Mucosa of gallbladder (tissue), 1 donor: ENCODE measurements at regions not wholly inside any gene's neighbourhood (a gene's known extent, or its start where the extent isn't known, plus 50 kb on each side); places are given as distances from the start of the nearest gene placed in this dataset.

Source experiments
- DNase-seq: peaks from one replicate; pipeline ENCODE4 v3.0.0-alpha.2; 2020; ENCODE audit warnings: low spot score
- donor health status: DM: no; HTN: no; CAD: no.

DNA sequence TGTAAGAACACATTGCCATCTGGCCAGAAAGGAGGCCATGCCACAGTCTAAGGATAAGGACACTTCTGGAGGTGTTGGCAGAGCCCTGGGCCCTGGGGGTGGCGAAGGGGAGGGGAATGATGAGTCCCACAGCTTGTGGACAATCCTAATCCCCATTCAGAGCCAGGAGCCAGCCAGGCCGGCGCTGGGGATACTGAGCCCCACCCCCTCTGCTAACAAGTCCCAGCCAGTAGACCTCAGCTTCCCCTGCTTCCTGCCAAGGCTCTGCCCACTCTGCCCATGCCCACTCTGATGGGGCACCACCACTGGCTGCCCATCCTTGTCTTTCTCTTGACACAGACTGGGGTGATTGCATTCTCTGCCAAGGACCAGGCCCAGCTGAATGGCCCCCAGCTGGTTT is 71.9 kb downstream of the NAV1 start:
- DNase-seq = no peak

DNA sequence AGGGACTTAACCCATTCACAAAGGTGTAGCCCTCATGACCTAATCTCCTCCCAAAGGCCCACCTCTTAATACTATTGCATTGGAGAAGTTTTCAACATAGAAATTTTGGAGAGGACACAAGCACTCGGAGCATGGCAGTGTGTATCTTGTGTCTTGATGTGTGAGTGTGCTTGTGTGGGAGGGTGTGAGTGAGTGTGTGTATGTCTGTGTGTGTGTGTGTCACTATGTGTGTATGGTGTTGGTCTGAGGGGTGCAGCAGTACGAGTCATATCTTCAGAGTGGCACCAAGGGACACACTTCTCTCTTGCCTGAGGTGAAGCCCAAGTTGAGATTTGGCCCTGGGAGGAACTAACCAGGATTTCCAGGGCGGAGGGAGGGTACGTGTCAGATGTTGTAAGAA is 73.7 kb downstream of the NAV1 start:
- DNase-seq = no peak

DNA sequence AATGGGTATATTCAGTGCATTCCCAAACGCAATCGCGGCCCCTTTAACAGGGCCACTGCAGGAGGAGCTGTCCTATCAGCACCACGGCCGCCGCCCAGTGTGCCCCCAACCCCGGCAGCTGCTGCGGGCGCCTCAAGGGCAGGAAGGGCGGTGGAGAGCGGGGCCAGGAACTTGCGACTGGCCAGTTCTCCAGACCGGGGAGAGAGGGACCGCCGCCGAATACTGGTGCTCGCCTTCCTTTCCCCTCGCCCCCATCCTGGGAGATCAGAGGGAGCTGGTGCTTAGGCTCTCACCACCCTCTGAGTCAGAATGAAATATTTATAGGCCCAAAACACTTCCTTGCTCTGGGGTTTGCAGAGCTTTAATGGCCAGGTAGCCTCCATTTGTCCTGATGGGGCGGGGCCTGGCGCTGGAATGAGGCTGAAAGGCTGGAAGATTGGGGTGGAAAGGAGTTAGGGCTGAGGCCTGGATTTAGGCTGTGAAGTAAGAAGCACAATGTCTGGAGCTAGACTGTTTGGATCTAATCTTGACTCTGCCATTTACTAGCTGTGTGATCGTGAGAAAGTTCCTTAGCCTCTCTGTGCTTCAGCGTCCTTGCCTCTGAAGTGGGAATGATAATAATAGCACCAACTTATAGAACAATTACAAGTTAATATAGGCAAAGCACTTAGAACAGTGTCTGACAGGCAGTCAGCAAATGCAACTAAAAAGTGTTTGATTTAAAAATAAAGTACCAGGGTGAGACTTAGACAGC is 75.5 kb downstream of the NAV1 start:
- peak; percentile 26 for DNase-seq

DNA sequence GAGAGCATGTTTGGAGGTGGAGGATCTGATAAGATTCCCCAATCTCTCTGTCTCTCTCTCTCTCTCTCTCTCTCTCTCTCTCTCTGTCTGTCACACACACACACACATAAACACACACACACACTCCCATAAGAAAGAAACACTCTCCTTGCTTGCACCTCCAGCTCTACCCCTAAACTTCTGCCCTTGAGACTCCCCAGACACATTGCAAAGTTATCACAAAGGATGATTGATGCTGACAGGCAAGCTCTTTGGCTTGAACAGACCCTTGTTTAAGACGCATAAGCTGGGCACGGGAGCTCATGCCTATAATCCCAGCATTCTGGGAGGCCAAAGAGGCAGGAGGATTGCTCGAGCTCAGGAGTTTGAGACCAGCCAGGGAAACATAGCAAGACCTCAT is 78.2 kb downstream of the NAV1 start:
- DNase-seq = no peak

DNA sequence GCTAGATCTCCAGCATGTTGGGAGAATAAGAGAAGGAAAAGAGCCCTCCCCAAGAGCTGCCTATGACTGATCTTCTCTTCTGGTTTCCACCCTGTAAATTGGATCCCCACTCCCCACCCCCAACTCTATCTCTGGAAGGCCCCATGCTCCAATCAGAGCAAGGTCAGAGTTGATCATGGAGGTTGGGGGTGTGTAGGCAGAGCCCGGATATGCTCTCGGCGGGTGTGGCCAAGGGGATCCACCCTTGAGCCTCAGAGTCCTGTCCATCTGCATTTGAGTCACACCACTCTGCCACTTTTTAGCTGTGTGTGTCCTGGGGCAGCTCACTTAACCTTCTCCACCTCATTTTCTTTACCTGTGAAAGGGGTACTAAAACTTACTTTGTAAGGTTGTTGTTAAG is 79.5 kb downstream of the NAV1 start:
- DNase-seq = no peak

DNA sequence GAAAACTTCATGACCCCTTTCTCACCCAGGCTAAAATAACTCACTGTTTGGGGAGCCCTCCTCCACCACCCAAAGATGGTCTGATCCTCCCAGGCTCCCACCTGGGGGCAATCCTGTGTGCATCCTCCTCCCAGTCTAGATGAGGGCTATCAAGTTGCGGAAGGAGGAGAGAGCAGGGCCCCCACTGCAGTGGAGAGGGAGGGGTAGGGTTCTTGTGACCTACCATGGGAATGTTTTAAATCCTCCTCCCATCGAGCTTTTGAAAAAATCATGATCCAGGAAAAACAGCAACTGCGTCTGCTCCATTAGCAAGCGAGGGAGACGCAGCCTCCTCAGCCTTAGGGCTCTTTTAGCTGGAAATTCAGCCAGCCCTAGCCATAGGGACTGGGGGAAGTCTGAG is 80.0 kb downstream of the NAV1 start:
- no peak for DNase-seq

DNA sequence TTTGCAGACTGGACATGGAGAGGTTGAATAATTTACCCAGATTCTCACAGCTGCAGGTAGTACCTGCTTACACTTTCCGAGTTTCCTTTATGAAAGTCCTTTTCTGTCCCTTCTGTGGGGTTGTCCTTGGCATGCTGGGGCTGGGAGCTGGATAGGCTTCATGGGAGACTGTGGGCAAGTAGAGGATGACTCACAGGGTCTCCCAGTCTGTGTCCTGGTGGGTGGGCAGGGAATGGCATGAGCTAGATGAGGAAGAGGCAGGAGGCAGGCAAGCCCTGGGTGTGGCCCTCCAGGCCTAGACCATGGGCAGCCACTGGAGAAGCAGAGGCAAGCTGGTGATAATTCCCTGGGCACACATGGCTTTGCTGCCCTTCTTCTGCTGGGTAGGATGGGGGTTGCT is 80.6 kb downstream of the NAV1 start:
- DNase-seq = no peak

DNA sequence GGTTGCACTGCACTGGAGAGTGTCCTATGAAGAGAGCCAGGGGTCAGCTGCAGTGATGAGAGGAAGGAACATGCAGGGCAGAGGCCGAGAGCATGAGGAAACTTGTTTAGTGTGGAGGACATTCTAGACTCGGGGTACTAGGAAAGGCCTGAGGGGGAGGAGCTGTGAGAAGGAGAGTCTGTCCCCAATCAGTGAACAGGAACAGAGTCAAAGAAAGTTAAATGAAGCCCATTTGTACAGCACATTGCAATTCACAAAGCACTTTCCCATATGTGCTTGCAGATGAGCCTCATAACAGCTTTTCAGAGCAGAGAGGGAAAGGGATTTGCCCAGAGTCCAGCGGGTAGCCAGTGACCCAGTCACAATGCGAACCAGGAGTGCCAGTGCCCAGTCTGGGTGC is 83.4 kb downstream of the NAV1 start:
- DNase-seq = no peak

DNA sequence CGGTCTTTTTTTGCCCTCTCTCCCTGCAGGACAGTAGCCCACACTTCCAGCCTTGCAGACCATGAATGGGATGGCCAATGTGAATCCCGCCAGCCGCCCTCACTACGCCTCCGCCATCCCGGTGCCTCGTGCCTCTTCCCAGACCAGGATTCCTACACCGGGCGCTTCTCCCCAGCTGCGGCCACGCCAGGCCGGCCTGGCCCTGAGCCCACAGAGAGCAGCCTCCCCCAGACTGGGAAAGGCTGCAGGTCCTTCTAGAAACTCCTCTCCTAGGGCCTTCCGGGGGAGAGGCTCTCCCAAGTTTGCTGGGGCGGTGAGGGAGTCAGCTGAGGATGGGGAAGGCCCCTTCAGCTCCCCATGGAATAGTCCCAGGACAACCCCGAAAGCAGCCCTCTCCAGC is 83.9 kb downstream of the NAV1 start:
- DNase-seq = no peak

DNA sequence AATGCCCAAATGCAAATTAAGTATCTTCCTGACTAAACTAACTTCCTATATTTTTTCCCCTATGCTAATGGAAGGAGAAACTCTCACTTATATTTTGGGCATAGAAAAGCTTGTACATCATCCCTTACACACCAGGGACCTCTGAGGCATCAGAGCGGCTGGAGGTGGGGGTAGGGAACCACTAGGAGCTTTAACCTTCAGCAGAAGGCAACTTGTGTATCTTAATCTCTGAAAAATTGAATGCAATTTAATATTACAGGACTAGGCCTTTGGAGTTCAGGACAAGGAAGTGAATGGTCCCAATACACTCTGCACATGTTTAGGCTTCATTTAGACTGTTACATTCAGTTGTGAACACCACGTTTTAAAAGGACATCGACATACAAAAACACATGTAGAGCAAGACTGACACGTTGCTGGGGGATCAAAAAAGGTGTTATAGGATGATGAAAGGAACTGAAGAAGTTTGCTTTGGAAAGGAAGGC is 85.9 kb downstream of the NAV1 start:
- DNase-seq = no peak

DNA sequence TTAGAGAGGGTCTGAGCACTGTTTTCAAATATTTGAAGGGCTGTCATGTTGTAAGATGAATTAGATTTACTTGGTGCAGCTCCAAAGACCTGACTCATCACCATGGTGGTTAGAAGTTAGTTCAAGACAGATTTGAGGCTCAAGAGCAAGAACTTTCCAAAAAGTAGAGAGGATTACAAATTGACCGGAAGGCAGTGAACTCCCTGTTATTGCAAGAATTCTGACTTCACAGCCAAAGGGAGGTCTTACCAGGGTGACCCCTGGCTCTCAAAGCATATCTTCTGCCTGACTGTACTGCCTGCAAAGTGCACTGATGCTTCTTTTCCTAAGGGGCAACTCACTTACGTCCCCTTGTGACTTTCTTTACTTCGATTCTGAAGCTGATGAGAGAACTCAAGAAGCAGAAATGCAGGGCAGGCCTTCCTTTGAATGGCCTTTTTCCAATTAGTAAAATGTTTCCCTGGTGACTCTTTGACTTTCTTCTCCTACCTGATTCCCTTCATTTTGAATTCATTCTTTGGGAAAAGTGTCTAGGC is 86.4 kb downstream of the NAV1 start:
- DNase-seq = no peak

DNA sequence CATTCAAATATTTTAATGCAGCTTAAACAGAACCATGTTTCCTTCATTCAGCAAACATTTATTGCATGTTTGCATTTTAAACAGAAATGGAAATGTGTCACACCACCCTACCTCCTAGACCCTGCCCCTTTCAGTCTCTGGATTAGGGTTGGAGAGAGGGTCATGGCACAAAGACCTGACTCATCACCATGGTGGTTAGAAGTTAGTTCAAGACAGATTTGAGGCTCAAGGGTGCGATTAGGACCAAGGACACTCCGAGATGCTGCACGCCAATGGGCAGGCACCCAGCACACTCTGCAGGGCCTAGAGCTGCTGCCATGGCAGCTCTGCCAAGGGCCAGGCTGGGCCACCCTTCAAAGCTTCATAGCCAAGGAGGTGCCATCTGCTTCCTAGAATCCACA is 86.9 kb downstream of the NAV1 start:
- no peak for DNase-seq

DNA sequence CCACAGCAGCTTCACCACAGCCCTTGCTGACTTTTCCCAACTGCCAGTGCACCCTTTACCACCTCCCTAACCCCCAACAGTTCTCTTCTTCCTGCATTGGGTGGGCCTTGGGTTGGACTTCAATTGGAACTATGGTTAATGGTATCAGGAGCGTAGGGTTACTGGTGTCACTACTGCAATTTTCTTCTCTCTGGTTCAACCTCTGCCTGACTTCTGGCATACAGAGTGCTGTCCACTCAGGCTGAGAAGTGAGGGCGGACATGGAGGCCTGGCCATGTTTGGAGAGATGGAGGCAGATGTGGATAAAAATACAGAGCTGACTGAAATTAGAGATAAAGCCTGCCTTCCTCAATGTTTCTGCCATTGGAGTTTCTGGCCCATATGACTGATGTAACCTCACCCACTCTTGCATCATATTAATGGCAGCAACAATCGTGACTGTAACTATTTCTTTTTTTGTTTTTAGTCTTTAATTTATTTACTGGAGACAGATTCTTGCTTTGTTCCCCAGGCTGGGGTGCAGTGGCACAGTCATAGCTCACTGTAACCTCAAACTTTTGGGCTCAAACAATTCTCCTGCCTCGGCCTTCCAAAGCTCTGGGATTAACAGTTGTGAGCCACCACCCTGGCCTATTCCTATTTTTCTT is 87.8 kb downstream of the NAV1 start:
- no peak for DNase-seq

DNA sequence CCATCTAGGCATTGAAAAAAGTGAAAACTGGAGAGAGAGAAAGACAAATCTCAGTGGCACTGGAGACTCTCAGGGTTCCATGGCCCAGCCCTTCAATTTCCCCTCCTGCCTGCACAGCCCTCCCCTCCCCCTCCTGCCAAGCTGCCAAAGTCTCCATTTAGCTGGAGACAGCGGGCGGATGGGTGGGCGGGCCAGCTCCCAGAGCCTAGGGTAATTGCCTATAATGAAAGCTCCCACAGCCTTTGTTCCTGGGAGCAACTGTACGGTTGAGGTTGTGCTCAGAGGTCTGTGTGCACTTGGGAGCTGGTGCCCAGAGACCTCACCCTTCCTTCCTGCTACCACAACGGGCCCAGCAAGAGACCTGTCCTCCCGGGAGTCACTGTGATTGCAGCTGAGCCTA is 89.6 kb downstream of the NAV1 start:
- no peak for DNase-seq

DNA sequence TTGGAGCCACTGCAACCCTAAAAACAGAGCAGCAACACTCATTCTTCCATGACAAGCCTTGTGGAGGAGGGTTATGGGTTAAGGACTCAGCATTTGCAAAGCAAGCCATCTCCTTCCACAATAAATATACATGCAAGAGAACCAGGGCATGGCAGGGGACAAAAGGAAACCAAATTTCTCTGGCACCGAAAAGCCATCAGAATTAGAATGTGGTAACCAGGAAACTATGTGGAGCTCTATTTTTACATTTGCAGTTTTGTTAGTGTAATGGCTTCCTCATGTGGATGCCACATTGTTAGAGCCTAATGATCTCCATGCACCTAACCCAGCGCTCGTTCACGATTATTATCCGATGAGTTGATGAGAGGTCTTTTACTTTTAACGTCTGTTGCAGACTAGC is 91.7 kb downstream of the NAV1 start:
- no peak for DNase-seq

DNA sequence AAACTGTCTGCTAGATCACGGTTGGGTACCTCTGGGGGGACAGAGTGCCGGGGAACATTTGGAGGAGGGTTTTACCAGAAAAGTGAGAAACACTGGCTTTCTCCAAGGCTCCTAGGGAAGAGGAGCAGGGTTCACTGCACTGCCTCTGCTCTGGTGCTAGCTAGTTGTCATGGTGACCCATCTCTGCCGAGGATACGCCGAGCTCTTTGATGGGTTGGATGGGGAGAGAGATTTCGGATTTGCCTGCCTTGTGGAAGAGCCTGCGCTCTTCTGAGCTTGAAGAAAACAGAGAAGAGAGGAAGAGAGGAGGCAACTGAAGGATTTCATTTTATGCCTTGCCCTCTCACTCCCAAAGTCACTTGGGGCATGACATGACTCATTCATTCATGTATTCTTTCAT is 92.1 kb downstream of the NAV1 start:
- no peak for DNase-seq

DNA sequence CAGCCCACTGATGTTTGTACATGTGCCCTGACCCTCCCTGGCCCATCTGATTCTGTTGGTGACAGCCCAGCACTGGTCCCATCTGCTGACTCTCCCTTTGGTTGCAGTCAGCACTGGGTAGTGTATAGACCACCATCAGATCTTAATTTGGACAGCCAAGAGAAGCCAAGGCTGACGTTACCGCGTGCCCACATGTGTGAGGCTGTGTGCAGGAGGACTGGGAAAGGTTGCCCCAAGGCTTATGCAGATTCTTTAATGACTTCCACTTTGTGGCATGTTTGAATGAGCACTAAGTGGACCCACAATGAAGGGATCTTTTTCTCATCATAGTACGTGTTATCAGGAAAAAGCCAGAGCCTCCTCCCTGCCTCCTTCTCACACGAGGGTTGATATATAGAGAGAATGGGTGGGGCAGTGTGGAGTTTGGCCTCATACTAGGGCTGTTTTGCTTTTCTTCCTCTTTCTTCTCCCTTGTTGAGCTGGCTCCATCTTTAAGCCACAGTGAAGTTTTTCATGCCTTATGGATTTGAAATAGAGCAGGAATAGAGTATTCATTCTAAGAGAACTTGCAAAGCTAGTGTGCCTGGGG is 93.5 kb downstream of the NAV1 start:
- DNase-seq = no peak

DNA sequence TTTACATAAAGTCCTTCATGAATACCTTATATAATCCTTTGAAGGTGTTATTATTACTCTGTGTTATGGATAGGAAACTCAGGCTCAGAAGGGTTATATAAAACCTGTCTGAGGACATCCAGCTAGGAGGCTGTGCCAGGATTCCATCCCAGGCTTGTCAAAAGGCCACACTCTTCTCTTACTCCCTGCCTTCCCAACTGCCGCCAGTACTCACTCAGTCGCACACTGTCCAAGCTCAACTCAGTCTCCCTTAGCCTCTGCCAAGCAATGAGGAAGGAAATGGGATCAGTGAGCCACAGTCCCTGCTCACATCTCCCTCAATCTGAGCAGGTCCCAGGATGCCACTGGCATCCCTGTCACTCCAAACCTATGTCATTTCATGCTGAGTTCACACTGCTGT is 94.4 kb downstream of the NAV1 start:
- DNase-seq = no peak

DNA sequence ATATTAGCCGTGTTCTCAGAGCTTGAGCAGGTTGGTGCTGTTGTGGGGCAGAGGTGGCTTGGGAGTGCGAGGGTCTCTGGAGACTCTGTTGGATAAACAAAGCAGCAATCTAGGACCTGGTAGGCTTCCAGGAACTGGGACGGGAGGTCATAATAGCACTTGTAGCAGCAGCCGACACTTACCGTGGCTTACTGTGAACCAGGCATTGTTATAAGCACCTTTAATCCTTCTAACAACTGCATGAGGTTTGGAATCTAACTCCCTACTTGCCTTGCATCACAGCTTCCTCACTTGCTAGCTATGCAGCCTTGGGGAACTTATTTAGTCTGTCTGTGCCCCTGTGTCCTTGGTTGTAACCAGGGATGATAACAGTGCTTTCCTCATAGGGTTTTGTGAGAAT is 94.9 kb downstream of the NAV1 start:
- no peak for DNase-seq

DNA sequence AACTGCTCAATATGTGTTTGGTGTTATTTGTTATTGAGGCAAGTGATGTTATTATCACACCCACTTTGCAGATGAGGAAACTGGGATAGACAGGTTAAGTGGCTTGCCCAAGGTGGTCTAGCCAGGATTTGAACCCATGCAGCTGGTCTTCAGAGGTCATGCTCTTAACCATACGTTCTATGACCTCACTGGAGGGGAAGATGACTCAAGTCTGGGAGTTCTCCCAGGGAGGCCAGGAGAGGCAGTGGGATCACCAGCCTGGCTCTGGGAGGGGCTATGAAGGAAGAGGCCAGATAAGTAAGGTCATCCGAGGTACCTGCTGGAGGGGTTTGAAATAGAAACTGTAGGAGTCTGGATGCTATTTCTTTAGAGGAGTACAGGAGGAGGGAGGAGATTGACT is 95.3 kb downstream of the NAV1 start:
- DNase-seq = no peak

DNA sequence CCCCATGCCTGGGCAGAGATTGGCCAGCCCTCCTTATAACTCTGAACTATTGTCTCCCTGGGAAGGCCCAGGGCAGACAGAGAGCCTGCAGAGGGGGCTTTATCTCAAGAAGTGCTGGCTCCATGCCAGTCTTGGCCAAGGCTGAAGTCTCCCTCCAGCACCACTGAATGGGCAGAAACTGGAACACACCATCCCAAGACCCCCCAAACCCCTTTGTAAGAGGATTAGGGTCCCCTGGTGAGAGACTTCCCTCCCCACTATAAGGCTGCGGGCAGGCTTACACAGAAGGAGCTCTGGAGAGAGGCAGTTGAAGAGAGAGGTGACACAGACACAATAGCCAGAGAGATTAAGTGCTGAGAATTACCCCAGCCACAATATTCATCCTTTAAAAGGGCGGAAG is 97.2 kb downstream of the NAV1 start:
- no peak for DNase-seq

DNA sequence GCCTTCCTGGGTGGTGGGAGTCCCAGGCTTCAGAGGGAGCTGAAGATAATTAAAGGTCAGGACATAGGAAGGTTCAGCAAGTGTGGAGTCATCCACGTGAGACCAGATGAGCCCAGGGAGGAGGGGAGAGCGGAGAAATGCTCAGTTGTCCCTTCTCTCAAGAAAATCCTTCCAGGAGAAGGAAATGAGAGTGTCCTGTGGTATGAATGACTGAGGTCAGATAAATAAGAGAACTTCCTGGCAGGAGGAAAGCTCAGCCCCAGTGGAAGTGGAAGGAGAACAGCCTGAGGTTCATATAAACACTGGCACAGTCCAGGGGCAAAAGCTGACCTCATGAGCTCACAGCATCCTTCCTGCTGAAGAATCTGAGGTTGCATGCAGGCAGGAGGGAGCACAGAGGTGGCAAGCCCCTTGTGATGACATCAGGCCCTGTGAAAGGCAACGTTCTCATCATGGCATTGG is 97.6 kb downstream of the NAV1 start:
- no peak for DNase-seq
